ENCODE measurements at regions not wholly inside any gene's neighbourhood (a gene's known extent, or its start where the extent isn't known, plus 50 kb on each side); places are given as distances from the start of the nearest gene placed in this dataset.

DNA sequence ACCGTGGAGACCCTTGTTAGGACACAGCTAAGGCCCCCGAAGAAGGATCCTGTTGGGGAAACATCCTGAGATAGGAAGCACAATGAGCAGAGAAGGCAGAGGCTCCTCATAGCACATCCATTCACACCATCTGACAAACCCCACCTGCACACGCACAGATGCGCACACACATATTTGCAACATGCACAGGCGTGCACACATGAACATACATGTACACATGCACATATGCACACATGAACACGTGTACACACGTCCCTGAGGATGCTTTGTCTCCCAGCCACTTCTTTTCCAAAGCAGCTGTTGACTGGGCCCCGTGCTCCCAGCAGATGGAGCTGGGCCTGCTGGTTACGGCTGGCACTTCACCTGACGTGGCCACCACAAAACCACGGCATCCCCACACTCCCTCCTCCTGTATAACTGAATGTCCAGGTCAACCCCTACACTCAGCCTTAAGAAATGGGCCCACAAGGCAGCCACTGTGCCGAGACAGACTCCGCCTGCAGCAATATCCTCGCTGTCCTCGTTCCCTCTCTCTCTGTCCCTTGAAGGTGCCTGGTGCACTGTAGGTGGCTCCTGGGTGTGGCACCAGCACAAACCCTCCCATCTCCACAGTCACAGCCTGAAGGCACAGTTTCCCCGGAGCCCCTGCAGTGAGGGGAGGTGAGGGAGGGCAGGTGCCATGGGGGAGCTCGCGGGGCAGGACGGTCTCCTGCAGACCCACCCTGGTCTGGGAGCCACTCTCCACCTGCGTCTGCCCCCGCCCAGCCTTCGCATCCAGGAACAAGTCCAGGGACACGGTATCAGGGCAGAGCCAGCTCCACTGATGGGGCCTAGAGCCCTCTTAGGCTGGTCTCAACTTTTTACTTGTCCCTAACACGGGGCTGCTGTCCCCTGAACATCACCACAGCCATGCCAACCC lies 183.0 kb downstream of the RBFOX3 start:
- no peak for DNase-seq (ENCODE audit: low read depth in 2 of 3, low spot score in 2 of 3)

DNA sequence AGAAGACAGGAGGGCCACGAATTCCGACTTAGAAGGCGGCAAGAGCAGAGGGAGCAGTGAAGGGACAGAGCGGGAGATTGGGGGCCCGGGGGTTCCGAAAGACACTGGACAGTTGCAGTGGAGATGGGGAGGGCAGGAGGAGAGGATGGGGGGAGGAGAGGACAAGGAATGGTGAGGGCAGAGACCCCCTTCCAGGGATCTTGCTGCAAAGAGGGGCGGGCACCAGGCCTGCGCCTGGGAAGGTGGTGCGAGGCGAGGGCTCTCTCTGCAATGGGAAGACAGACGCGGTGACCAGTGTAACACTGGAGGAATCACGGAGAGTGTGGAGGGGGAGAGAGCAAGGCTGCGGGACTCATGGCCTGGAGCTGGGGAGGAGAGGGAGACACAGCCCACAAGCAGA lies 185.2 kb downstream of the RBFOX3 start:
- no peak for DNase-seq (ENCODE audit: low read depth in 2 of 3, low spot score in 2 of 3)

DNA sequence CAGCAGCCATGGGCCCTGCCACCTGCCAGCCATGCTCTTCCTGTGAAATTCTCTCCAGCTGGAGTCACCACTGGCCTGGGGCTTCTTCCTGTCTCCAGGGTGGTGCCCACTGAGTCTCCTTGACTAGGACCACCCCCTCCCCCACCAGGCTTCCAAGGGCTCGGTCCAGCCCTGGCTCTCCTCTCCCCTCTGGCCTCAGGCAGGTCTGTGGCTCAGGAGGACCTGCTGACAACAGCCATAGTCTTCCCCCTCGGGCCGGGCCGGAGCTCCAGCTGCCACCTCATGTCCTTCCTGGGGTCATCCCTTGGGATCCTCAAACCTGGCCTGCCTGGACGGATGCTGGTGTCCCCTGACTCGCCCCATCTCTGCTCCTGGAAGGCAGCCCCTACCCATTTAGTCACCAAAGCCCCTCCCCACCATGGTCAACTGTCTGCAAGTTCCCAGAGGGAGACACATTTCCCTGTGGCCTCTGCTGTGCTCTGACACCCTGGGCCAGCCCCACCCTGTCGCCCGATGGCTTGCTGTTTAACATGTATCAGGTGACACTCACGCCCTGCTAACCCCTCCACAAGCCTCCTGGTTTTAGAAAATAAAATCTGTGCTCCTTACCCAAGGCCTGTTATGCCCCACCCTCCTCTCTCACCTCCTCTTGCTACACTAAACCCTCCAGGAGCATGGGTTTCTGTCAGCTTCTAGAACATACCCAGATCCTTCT lies 186.2 kb downstream of the RBFOX3 start:
- DNase-seq (ENCODE audit: low read depth in 2 of 3, low spot score in 2 of 3), result no peak

DNA sequence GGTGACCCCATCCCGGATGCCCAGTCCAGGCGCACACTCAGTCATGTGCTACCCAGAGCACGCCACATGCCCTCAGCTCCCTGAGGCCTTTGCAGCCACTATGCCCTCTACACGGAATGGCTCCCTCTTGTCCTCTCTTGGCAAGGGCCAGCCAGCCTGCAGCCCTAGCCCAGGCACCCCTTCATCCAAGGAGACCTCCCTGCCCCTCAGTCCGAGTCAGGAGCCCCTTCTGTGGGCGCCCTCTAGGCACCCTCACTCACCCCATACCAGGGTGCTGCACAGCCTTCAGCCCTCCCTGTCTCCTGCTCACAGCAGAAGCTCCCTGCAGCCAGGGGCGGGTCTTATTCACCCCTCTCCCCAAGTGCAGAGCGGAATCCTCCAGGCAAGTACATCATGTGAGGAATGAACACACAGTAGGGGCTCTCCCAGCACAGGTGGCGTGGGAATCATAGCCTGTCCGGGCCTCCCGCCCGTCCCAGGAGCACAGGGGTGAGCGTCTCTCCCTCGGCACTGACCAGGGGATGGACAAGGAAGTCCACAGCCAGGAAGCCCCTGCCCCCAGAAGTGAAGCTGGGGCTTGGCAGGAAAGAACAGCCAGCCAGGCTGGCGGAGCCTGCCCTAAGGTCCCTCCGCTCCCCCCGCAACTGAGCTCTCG lies 186.9 kb downstream of the RBFOX3 start:
- no peak for DNase-seq (ENCODE audit: low read depth in 2 of 3, low spot score in 2 of 3)

DNA sequence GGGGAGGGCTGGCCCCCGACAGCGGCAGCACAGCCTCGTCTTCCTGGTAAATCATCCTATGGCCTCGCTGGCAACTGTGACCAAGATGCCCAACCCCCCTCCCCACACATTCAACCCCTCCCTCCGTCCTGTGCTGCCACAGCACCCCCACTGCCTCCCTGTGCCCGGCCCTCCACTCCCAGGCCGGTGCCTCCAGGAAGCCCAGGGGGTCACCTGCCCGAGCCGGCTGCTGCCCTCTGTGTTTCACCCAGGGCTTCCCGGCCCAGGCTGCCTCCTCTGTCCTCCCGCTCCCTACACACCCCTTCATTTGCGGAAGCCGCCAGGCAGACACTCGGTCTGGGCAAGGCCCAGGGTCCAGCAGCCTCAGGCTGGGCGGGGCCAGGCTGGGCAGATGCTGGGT lies 188.6 kb downstream of the RBFOX3 start:
- DNase-seq (ENCODE audit: low read depth in 2 of 3, low spot score in 2 of 3), result no peak

DNA sequence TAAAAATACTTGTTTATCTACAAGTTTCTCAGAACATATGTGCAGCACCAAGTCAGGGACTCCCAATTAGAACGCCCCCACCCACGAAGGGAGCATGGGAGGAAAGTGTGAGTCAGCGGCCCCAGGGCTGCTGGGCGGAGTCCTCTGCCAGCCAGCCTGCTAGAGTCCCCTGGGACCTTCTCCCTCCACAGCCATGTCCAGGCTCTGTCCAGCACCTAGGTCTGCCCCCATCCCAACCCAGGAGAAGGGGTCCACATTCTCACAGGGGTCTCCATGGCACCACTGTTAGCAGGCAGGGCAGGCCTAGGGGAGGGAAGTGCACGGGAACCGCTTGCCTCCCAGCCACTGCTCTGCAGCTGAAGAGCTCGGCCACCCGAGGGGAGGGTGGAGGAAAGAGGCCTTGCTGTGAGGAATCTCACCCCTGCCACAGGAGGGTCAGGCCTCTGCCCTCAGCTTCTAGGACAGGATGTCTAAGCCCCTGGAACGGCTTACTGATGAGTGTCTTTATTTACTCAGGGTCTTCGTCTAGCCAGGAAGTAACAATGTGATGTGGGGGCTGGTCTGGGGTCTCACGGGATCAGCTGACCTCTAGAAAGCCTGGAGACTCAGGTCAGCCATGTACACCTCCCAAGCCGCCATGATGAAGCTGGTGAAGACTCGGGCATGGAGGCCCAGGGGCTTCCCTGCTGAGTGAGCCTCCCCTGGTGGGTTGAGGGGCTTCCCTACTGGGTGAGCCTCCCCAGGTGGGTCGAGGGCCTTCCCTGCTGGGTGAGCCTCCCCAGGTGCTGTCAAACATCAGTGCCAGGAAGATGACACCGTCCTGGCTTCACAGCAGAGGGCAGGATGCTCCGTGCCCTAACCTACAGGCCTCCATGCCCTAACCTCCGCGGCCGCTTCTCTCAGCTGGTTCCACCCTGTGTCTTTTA lies 190.3 kb downstream of the RBFOX3 start:
- peak in 1 of 3 experiments; percentile 29 for DNase-seq (ENCODE audit: low read depth in 2 of 3, low spot score in 2 of 3)

DNA sequence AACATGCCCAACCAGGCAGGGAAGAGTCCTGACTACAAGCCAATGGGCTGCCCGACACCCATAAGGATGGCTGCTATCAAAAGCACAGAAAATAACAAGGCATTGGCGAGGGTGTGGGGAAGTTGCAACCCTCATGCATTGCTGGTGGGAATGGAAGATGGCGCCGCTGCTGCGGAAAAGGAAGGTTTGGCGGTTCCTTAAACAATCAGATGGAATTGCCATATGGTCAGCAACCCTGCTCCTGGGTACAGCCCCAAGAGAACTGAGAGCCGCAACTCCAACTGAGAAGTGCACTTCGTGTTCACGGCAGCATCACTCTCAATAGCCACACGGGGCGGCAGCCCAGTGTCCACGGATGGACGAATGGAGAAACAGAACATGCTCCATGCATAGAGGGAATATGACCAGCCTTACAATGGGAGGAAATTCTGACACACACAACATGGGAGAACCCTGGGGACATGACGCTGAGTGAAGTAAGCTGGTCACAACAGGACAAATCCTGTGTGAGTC lies 193.3 kb downstream of the RBFOX3 start:
- DNase-seq (ENCODE audit: low read depth in 2 of 3, low spot score in 2 of 3), result no peak

DNA sequence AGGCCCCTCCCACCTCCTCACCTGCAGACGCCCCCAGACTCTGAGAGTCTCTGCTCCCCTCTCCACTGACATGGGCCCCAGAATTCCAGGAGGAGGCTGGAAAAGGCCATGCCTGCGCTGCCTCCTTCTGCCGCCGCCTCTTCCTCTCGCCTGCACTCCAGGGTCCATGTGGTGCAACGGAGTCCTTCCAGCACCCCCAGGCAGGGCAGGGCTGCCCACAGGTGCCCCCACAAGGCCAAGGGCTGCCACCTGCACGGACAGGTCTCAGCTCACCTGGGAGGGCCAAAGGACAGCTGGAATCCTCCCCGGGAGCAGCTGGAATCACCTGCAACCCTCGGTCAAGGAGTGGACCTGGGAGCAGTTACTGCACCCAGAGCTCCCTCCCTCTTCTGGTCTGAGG lies 194.9 kb downstream of the RBFOX3 start:
- DNase-seq (ENCODE audit: low read depth in 2 of 3, low spot score in 2 of 3), result no peak

DNA sequence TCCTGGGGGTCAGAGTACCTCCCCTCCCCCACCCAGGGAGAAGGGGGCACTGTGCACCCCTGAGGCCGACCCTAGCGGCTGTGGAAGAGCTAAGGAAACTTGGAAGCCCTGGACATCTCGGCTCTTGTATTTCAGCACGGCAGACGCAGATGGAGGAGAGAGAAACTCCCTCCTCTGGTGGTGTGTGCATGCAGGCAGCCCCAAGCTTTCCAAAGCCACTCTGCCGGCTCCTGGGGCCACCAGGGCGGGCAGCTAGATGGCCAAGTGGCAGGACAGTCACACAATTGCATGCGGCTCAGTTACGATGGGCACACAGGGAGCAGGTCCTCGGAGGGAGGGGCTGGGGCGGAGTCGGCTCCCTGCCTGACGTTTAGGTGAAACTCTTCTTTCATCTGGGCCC lies 195.5 kb downstream of the RBFOX3 start:
- no peak for DNase-seq (ENCODE audit: low read depth in 2 of 3, low spot score in 2 of 3)

DNA sequence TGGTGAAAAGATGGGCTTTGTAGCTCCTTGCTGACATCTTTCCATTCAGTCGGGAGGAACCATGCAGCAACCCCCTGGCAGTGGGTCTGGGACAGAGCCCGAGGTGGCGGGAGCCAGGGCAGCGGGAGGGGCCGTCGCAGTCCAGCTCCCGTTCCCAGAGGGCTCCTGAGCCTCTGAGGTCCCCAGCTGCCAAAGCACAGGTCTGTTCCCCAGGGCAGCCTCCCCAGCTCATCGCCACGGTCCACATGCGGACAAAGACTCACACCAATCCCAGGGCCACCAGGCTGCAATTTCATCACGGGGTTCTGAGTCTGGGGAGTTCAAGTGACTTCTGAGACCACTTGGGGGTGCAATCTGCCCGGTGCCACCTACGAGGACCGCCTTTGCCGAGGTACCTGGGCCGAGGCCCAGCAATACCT lies 196.0 kb downstream of the RBFOX3 start:
- DNase-seq (ENCODE audit: low read depth in 2 of 3, low spot score in 2 of 3), result no peak

DNA sequence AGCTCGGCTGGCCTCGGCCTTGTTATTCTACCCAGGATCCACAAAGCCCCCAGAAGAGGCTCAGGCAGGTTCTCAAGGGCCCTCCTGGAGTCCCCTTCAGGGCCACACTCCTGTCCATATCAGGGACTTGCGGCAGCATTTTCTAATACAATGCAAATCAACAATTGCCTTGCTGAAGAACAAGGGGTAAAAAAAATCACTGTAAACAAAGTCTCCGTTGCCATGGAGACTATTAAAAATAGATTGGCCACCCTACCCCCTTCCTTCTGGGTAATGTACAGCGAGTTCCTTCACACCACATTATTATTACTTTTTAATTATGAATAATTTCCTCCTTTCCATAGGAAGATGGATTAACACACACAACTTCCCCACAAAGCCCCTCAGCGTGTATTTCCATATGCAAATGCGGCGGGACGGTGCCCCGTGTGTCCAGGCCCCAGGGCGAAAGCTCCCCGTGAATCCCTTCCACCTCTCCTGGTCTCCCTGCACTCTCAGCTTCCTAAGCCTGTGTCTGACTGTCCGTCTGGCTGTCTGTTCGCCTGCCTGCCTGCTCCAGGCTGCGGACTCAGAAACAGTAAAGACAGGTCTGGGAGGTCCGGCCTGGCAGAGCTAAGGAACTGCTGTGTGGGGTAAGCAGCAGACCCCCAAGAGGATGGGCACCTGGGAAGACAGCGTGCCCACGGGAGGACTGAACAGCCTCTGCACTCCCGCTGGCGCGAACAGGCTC lies 196.6 kb downstream of the RBFOX3 start:
- DNase-seq (ENCODE audit: low read depth in 2 of 3, low spot score in 2 of 3), result no peak

DNA sequence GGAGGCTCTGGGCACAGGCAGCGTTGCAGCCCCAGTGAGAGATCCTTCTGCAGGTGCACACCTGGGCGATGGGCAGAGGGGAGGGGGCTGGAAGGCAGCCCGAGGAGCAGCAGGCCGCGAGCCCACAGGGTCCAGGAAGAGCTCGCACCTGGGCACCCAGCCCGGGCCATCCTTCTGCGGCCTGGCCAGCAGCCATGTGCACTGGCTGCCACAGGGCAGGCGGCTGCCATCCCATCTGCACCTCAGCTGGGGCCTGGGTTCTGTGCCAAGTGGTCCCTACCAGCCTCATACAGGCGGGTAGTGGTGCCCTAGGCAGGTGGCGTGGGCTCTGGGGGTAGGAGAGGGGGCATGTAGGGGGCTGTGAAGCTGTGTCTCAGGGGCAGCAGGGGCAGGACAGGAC lies 197.2 kb downstream of the RBFOX3 start:
- DNase-seq (ENCODE audit: low read depth in 2 of 3, low spot score in 2 of 3), result no peak

DNA sequence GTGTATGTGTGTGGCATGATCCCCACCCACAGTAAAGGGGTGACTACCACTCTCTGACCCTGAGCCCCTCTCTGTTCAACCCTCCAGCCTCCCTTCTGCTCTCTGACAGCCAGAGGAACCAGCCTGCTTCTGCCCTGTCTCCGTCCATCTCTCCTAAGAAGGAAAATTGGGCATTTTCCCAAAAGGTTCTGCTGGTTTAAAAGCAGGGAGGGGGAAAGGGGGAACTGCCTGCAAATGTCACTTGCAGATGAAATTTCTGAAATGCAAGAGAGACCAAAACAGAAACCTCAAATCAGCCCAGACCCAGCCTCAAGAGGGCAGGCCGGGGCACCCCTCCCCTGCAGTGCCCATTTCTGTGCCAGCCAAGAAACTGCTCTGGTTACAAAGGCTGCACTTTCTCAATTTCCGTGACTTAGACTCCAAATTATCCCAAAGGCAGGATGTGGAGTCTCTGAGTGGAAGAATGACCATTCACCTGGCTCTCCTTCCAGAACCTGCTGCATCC lies 197.9 kb downstream of the RBFOX3 start:
- DNase-seq (ENCODE audit: low read depth in 2 of 3, low spot score in 2 of 3), result no peak

DNA sequence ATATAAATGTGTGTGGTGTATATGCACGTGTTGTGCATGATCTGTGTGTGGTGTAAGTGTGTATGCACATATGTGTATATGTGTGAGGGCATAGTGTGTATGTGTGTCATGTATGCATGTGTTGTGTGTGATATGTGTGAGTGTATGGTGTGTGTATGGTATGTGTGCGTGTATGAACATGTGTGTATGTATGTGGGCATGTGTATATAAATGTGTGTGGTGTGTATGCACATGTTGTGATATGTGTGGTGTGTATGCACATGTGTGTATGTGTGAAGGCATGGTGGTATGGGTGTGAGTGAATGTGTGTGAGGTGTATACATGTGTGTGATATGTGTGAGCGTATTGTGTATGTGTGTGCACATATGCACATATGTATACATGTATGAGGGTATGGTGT lies 198.7 kb downstream of the RBFOX3 start:
- DNase-seq (ENCODE audit: low read depth in 2 of 3, low spot score in 2 of 3), result no peak

DNA sequence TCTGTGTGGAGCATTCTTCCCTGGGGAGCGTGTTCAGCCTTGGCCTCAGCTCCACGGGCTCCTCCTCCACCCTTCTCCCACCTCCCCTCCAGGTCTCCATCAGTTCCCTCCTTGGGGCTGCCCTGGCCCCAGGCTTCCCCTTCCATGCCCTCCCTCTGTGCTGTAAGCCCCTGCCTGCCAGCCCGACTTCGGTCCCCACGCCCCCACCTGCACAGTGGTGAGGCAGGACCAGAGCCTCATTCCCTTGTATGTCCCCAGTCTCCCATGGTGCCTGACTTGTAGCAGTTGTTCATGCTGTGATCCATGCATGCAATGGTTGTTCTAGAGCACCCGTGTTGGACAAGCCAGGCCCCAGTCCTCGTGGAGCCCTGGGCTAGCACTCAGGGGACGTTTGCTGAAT lies 199.4 kb downstream of the RBFOX3 start:
- no peak for DNase-seq (ENCODE audit: low read depth in 2 of 3, low spot score in 2 of 3)

DNA sequence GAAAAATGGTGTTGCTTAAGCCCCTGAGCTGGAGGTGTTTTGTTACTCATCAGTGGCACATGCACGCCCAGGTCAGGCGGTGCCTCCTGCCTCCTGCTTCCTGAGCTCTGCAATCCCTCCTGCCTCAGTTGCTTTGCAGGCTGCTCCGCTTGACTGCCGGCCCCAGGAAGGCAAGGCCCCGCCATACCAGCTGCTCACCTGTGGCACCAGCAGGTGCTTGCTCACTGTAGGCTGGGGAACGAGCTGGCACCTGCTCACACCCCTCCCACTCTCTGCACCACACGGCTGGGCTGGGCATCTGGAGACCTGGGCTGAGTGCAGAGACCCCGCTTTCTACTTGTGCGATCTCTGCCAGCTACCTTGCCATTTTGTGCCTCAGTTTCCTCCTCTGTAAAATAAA lies 200.2 kb downstream of the RBFOX3 start:
- DNase-seq (ENCODE audit: low read depth in 2 of 3, low spot score in 2 of 3), result no peak

DNA sequence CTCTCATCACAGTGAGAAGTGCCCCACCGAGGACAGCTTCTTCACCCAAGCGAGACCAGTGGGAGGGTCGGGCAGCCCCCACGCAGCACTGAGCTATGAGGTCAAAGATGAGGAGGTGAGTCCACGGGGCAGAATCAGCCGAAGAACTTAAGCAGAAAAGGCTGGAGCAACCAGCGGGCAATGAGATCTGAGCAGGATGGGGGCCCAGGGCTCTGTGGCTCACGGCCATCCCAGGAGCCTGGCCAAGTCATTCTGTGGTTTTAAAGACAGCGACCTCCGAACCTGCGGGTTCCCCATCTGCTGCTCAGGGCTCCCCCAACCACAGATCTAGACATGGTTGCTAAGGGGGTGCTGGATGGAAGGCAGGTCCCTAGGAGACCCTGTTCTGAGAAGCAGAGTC lies 202.6 kb downstream of the RBFOX3 start:
- DNase-seq (ENCODE audit: low read depth in 2 of 3, low spot score in 2 of 3), result no peak

DNA sequence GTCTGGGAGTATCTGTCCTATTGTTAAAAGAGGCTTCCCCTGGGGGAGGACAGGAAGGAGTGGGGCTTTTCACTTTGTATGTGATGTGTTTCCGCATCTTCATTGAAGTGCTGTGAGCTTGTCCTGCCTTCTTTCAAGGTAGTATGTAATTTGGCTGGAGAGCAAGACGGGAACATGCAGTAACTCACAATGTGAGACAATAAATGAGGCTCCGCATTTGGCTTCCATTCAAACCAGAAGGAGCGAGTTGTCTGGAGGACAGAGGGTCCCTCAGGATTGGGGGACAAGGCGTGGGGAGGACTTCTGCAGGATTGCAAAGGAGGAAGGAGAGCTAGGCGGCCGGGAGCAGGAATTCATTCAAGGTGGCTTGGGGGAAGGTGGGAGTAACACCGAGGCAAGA lies 203.5 kb downstream of the RBFOX3 start:
- no peak for DNase-seq (ENCODE audit: low read depth in 2 of 3, low spot score in 2 of 3)

DNA sequence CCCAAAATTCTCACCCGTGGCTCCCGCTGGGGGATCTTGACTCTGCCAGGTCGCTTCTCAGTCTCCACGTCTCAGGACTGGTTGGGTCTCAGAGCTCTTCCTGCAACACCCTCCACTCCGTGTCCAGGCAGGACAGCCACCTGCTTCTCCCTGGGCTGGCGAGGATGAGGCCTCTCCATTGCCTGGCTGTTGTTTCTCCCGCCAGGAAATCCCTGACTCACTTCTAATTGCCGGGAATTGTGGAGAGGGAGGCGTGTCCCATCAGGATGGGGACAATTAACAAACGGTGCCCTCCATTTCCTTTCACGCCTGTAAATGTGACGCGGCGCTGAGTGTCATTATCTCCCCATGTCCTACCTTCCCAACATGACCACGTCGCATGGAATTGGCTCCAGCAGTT lies 204.5 kb downstream of the RBFOX3 start:
- DNase-seq (ENCODE audit: low read depth in 2 of 3, low spot score in 2 of 3), result no peak

DNA sequence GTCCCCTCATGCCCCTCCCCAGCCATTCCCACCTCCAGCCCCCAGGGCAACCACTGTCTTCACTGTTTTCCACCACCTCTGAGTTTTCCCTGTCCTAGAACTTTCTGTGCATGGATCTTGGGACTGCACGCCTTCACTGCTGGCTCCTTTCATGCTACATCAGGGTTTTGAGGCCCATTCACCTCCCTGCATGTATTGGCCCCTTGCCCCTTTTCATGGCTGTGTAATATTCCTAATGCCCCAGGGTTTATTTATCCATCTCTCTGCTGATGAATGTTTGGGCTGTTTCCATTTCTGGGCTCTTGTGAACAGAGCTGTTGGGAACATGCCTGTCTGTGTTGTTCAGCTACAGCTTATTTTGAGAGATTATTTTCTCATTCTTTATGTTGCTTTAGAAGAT lies 205.0 kb downstream of the RBFOX3 start:
- no peak for DNase-seq (ENCODE audit: low read depth in 2 of 3, low spot score in 2 of 3)

Measured in activated CD8-positive, alpha-beta memory T cell treated with anti-CD3 and anti-CD28 coated beads for 48 hours (primary cell).